ENCODE measurements at regions not wholly inside any gene's neighbourhood (a gene's known extent, or its start where the extent isn't known, plus 50 kb on each side); places are given as distances from the start of the nearest gene placed in this dataset.

GRCh38 chr1:58038574-58038973 is 508.0 kb downstream of the OMA1 start:
- TF ChIP-seq, protein P1, sequence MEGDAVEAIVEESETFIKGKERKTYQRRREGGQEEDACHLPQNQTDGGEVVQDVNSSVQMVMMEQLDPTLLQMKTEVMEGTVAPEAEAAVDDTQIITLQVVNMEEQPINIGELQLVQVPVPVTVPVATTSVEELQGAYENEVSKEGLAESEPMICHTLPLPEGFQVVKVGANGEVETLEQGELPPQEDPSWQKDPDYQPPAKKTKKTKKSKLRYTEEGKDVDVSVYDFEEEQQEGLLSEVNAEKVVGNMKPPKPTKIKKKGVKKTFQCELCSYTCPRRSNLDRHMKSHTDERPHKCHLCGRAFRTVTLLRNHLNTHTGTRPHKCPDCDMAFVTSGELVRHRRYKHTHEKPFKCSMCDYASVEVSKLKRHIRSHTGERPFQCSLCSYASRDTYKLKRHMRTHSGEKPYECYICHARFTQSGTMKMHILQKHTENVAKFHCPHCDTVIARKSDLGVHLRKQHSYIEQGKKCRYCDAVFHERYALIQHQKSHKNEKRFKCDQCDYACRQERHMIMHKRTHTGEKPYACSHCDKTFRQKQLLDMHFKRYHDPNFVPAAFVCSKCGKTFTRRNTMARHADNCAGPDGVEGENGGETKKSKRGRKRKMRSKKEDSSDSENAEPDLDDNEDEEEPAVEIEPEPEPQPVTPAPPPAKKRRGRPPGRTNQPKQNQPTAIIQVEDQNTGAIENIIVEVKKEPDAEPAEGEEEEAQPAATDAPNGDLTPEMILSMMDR (IDR thresholded peaks at IDR 0.05; ENCODE audit: poor library complexity): no peak
- no peak for TF ChIP-seq EZH2phosphoT487 (IDR thresholded peaks at IDR 0.05; ENCODE audit: low read depth, severe bottlenecking, unreplicated experiment)
